ENCODE measurements at regions not wholly inside any gene's neighbourhood (a gene's known extent, or its start where the extent isn't known, plus 50 kb on each side); places are given as distances from the start of the nearest gene placed in this dataset.
A peak's percentile ranks its signal among the peaks of the same experiment; 100 is the strongest.
"Not testable (repeated sequence)": the region's sequence is repeated elsewhere in the genome, so short reads cannot be mapped to it uniquely, and the experiment has no call there.

GRCh38 chr22:23393721-23394320 lies 186.3 kb downstream of the IGLL1 start:
- DNase-seq: no peak

DNA sequence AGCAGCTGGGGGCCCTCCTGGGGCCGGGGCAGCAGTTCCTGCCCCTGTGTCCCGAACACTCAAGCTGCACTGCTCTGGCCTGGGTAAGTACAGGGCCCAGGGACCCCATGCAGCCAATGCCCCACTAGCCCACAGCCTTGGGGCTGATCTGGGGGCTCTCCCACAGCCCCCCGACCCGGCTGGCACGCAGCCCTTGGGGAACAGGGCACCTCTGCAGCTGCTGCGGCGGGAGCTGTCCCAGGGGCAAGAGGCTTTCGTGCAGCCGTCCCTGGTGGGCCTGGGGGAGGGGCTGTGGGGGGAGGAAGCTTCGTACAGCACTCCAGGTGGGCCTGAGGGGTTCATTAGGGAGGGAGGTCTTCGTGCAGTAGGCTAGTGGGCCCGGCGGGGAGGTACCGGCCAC lies 186.9 kb downstream of the IGLL1 start:
- not testable (repeated sequence) for DNase-seq

DNA sequence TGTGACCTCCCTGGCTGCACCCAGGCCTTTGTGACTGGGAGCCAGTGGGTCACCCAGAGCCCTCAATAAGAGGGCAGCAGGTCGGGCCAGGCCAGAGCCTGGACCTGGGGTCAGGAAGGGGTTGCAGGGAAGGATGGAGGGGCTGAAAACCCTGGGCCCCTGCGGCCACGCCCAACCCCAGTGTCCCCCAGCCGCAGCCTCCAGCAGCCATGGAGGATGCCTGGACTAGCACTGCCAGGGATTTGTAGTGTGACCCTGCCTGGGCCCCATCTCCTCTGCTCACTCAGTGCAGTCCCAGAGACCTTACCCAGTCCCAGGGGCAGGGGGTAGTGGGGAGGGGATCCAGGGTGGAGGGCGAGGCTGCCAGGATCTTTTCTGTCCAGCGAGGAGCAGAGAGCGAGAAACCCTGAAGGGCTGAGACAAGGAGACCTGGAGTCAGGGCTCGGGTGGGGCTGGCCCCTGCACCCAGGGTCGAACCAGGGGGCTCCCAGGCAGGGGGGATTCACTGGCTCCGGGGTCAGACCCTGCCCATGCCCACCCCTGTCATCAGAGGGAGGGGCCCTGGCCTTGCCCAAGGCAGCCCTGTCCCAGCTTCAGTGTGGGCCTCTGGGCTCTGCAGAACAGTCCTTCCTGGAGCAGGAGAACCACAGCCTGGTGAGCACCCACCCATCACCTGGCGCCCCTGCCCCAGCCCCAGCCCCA lies 187.5 kb downstream of the IGLL1 start:
- no peak for DNase-seq

GRCh38 chr22:23391022-23391421 lies 189.1 kb downstream of the IGLL1 start:
- no peak for DNase-seq

GRCh38 chr22:23389271-23390071 lies 190.6 kb downstream of the IGLL1 start:
- no peak for DNase-seq

GRCh38 chr22:23388517-23388890 lies 191.6 kb downstream of the IGLL1 start:
- DNase-seq: no peak

GRCh38 chr22:23387827-23388516 lies 192.1 kb downstream of the IGLL1 start:
- DNase-seq: no peak

GRCh38 chr22:23386822-23387580 lies 193.1 kb downstream of the IGLL1 start:
- DNase-seq: no peak

DNA sequence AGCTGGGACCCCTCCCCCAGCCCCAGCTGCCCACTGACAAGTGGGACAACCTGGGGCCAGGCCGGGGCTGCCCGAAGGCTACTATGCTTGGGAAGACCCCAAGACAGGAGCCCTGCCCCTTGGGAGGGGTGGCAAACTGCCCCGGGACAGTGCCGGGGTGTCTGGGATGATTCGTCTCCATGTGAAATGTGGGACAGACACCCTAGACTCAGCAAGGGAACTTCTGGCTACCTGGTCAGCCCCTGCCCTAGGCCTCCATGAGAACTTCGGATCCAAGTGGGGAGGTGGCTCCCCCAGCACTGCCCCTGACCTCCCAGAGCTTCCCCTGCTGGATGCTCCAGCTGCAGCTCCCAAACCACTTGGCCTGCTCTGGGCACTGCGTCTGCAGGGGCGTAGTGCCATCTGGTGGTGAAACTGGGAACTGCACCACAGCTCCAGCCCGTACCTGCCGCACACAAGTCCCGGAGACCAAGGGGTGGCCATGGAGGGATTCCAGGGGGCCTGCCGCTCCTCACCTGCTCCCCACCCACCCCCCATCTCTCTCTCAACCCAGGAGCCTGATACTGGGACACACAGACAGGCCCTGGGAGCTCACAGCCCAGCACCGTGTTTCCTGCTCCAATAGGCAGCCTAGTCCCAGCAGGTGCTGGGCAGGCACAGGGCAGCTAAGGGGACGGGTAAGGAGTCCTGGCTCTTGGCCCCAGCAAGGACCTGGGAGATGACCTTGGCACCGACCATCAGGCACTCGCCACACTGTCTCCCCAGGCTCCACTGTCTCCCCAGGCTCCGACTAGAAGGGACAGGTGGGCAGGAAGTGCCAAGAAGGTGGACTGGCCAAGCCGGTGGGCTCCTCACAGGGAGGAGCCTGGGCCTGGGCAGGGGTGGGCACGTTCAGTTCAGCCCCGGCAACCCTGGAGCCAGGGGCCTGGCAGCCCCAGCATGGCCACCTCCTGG lies 194.1 kb downstream of the IGLL1 start:
- peak in 1 of 2 experiments; percentile 60 for DNase-seq

DNA sequence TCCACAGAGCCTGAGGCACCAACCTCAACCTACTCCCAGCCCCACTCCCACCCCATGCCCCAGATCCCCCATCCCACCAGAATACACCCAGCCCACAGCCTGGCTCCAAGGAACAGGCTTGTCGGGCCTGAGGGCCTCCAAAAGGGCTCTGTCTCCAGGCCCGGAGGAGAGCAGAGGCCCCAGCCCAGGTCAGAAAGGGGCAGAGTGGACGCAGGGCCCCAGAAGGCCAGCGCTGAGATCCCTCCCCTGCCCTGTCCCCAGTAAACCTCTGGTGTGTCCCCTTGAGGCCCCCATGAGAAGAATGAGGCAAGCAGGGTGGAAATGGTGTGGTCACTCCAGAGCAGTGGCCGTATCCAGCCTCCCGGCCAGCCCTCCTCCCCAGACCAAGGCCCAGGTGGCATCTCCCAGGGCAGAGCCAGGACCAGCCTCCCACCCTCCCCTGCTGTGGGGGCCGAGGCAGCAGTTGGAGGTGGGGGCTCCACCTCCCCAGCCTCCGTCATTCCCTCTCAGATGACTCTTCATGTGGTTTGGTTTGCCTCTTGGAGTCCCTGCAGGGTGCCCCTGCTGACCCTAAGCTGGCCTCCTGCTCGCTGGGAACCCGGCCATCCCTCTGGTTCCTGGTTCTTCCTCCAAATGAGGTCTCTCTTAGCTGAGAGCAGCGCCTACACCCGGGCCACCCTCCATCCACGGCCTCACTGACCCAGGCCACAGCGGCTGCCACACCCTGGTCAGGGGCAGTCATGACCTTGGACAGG lies 195.0 kb downstream of the IGLL1 start:
- DNase-seq: no peak

DNA sequence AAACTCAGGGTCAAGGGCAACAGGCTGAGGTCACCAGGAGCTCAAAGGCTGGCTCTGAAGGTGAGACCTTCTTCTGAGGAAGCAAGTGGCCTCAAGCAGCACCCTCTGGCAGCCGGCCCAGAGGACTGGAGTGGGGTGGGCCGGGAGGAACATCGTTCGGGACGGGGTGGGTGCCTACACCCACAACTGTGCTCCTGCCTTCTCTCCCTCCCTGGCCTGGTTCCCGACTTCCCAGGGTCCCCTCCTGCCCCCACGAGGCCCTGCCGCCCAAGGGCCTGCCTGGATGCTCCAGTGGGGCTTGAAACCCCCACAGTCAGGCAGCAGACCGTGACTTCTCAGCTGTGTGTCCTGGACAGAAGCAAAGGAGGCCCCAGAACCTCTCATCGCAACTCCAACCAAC lies 195.7 kb downstream of the IGLL1 start:
- DNase-seq: no peak

DNA sequence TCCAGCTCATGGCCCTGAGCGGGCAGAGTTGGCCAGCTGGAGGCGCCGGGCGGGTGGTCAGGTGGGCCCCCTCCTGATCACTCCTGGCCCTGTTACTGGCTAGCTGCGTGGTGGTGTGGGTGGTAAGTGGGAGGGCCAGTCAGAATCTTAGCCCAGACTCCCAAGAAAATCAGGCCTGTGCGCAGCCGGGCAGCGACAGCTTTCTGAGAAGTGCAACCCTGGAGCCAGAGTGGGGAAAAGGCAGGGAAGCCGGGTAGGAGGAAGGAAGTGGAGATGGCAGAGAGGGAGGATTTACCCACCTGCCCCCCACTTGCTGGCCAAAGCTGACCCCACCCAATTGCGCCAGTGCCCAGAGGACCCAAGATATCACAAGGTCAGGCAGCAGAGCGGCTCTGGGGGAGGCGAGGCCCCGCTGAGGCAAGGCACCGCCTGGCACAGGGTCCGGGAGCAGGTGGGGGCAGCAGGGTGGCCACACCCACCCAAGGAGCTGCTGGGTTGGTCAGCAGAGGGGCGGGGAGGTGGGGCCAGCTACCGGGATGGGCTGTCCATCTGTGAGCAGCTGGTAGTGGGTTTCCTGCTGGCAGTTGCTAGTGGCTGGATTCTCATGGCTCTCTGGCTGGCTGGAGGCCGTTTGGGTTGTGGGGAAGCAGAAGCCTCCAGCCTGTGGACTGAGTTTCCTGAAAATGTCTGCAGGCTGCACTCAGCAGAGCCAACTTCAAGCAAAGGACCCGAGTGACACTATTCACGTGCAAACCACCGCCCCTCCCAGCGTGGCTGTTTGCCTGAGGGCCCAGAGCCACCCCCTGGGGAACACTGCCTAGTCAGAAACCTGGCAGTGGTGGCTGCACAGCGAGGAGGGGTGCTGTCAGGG lies 196.4 kb downstream of the IGLL1 start:
- no peak for DNase-seq

GRCh38 chr22:23382428-23383218 lies 197.5 kb downstream of the IGLL1 start:
- DNase-seq: no peak

GRCh38 chr22:23381661-23382427 lies 198.2 kb downstream of the IGLL1 start:
- DNase-seq: no peak

DNA sequence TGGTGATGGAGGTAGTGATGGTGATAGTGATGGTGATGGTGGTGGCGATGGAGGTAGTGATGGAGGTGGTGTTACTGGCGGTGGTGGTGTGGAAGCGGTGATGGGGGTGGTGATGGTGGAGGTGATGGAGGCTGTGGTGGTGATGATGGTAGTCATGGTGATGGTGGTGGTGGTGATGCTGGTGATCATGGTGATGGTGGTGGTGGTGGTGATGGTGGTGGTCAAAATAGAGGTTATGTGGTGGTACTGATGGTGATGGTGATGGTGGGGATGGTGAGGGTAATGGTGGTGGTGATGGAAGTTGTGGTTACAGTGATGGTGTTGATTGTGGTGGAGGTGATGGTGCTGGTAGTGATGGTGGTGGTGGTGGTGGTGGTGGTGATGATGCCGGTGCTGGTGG lies 199.2 kb downstream of the IGLL1 start:
- no peak for DNase-seq

DNA sequence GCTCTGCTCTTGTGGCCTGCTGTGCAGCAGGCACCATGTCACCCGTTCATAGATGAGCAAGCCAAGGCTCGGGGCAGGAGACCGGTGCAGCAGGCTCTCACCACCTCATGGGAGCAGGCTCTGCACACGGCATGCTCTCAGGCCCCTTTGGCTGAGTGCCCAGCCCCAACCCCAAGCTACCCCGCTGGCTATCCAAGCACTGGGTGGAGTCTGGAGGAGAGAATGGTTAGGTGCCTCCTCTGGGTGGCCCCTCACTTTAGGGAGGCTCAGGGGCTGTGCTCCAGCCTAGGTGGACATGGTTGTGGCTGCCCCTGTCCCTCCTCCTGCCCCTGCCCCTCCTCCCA lies 199.9 kb downstream of the IGLL1 start:
- no peak for DNase-seq

DNA sequence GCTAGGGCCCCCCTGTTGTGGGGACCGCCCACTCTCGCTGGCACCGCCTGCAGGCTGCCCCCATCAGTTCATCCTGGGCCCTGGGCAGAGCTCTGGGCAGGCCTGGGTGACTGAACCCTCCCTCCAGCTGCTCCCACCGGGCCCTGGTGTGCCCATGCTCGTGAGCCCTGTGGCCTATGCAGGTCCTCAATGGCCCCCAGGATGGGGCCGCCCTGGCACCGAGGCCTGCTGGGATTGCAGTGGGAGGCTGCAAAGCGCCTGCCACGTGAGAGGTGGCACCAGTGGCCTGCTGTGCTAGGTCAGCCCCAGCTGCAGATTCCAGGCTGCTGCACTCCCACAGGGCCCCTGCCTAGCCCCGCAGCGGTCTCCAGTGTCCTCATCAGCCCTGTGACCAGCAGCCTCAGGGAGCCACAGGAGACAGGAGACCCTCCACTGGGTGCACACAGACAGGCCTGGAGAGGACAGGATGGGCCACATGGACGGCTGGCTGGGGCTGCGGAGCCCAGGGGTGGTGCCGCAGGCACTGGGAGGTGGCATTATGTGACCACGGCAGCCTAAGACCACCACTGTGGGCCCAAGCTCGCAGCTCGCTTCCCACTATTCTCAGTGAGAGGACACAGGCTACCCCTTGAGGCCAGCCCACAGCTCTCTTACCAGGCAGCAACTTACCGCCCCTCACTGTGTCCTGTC lies 199.4 kb downstream of the BCR start:
- not testable (repeated sequence) for DNase-seq
